Breast epithelium (tissue), 3 donors: ENCODE measurements at regions not wholly inside any gene's neighbourhood (a gene's known extent, or its start where the extent isn't known, plus 50 kb on each side); places are given as distances from the start of the nearest gene placed in this dataset.

ENCODE experiments used
- CTCF ChIP-seq, 3 donors: fragments of 450-650 bp; IDR thresholded peaks; one replicate each; pipeline ENCODE4 v1.5.1; 2016 to 2017; ENCODE audit warnings: antibody characterized with exemption in 3 of 3, mild to moderate bottlenecking in 3 of 3, moderate library complexity in 3 of 3
- POLR2A ChIP-seq: fragments of 450-650 bp; IDR thresholded peaks from one replicate; pipeline ENCODE4 v1.6.1; 2016; ENCODE audit warnings: antibody characterized with exemption, mild to moderate bottlenecking, moderate library complexity

- no peak for TF ChIP-seq POLR2A
- no peak for TF ChIP-seq CTCF (IDR thresholded peaks at IDR 0.05)
Measured at GRCh38 chr14:40656311-40656710, 950.4 kb upstream of the LRFN5 start.
